GM21360 (cell line): ENCODE measurements at regions not wholly inside any gene's neighbourhood (a gene's known extent, or its start where the extent isn't known, plus 50 kb on each side); places are given as distances from the start of the nearest gene placed in this dataset.

ENCODE experiments used
- ATAC-seq: cut with Tn5 transposase; IDR thresholded peaks from one replicate; pipeline ENCODE4 v1.9.1; 2021; ENCODE audit warnings: mild to moderate bottlenecking, moderate library complexity; ENCODE audit not compliant: unreplicated experiment

GRCh38 chr11:106449763-106450162 lies 372.3 kb downstream of the AASDHPPT start:
- ATAC-seq = no peak

GRCh38 chr11:106451228-106451922 lies 373.9 kb downstream of the AASDHPPT start:
- ATAC-seq = no peak

- ATAC-seq = no peak
Measured at GRCh38 chr11:106456647-106457046, 379.2 kb downstream of the AASDHPPT start.

- no peak for ATAC-seq
Measured at GRCh38 chr11:106457727-106458126, 380.3 kb downstream of the AASDHPPT start.

- no peak for ATAC-seq
Measured at GRCh38 chr11:106459135-106459534, 381.7 kb downstream of the AASDHPPT start.

GRCh38 chr11:106461148-106461691 lies 383.8 kb downstream of the AASDHPPT start:
- ATAC-seq = no peak

GRCh38 chr11:106461839-106462545 lies 384.5 kb downstream of the AASDHPPT start:
- ATAC-seq = no peak

GRCh38 chr11:106463154-106463553 lies 385.7 kb downstream of the AASDHPPT start:
- ATAC-seq = no peak

- ATAC-seq = no peak
Measured at GRCh38 chr11:106463796-106464201, 386.3 kb downstream of the AASDHPPT start.

- no peak for ATAC-seq
Measured at GRCh38 chr11:106464728-106465127, 387.3 kb downstream of the AASDHPPT start.

GRCh38 chr11:106466521-106467080 lies 389.1 kb downstream of the AASDHPPT start:
- ATAC-seq = no peak

GRCh38 chr11:106467501-106467900 lies 390.0 kb downstream of the AASDHPPT start:
- no peak for ATAC-seq

- ATAC-seq = no peak
Measured at GRCh38 chr11:106468086-106468485, 390.6 kb downstream of the AASDHPPT start.

GRCh38 chr11:106468531-106468930 lies 391.1 kb downstream of the AASDHPPT start:
- ATAC-seq = no peak

- no peak for ATAC-seq
Measured at GRCh38 chr11:106470230-106470629, 392.8 kb downstream of the AASDHPPT start.

- no peak for ATAC-seq
Measured at GRCh38 chr11:106471276-106471675, 393.8 kb downstream of the AASDHPPT start.

- no peak for ATAC-seq
Measured at GRCh38 chr11:106473089-106473722, 395.7 kb downstream of the AASDHPPT start.

GRCh38 chr11:106474274-106474673 lies 396.8 kb downstream of the AASDHPPT start:
- no peak for ATAC-seq

GRCh38 chr11:106475181-106475580 lies 397.7 kb downstream of the AASDHPPT start:
- ATAC-seq = no peak

GRCh38 chr11:106477776-106478175 lies 400.3 kb downstream of the AASDHPPT start:
- ATAC-seq = no peak

- ATAC-seq = no peak
Measured at GRCh38 chr11:106479646-106480045, 402.2 kb downstream of the AASDHPPT start.
